ENCODE measurements at regions not wholly inside any gene's neighbourhood (a gene's known extent, or its start where the extent isn't known, plus 50 kb on each side); places are given as distances from the start of the nearest gene placed in this dataset.
A peak's percentile ranks its signal among the peaks of the same experiment; 100 is the strongest.

- DNase-seq (ENCODE audit: low read depth) = peak; percentile 12
Measured at GRCh38 chr5:167998148-167998767, 293.2 kb upstream of the WWC1 start.

- no peak for DNase-seq (ENCODE audit: low read depth)
Measured at GRCh38 chr5:167999182-167999581, 292.3 kb upstream of the WWC1 start.

GRCh38 chr5:168001318-168001717, 290.1 kb upstream of the WWC1 start:
- no peak for DNase-seq (ENCODE audit: low read depth)

- no peak for DNase-seq (ENCODE audit: low read depth)
Measured at GRCh38 chr5:168002116-168002515, 289.3 kb upstream of the WWC1 start.

- peak; percentile 20 for DNase-seq (ENCODE audit: low read depth)
Measured at GRCh38 chr5:168005093-168005492, 286.4 kb upstream of the WWC1 start.

- DNase-seq (ENCODE audit: low read depth) = no peak
Measured at GRCh38 chr5:168005936-168006335, 285.5 kb upstream of the WWC1 start.

GRCh38 chr5:168006456-168007130, 284.9 kb upstream of the WWC1 start:
- no peak for DNase-seq (ENCODE audit: low read depth)

GRCh38 chr5:168007286-168007685, 284.2 kb upstream of the WWC1 start:
- no peak for DNase-seq (ENCODE audit: low read depth)

- no peak for DNase-seq (ENCODE audit: low read depth)
Measured at GRCh38 chr5:168008555-168008954, 282.9 kb upstream of the WWC1 start.

GRCh38 chr5:168011096-168011495, 280.3 kb upstream of the WWC1 start:
- DNase-seq (ENCODE audit: low read depth) = no peak

- no peak for DNase-seq (ENCODE audit: low read depth)
Measured at GRCh38 chr5:168012006-168012405, 279.4 kb upstream of the WWC1 start.

- DNase-seq (ENCODE audit: low read depth) = no peak
Measured at GRCh38 chr5:168013546-168013945, 277.9 kb upstream of the WWC1 start.

- no peak for DNase-seq (ENCODE audit: low read depth)
Measured at GRCh38 chr5:168014433-168015123, 276.9 kb upstream of the WWC1 start.

- DNase-seq (ENCODE audit: low read depth) = peak; percentile 20
Measured at GRCh38 chr5:168015506-168015905, 275.9 kb upstream of the WWC1 start.

GRCh38 chr5:168017313-168017712, 274.1 kb upstream of the WWC1 start:
- DNase-seq (ENCODE audit: low read depth) = no peak

- no peak for DNase-seq (ENCODE audit: low read depth)
Measured at GRCh38 chr5:168019143-168019542, 272.3 kb upstream of the WWC1 start.

GRCh38 chr5:168020542-168021294, 270.7 kb upstream of the WWC1 start:
- DNase-seq (ENCODE audit: low read depth) = no peak

GRCh38 chr5:168022446-168023169, 268.8 kb upstream of the WWC1 start:
- DNase-seq (ENCODE audit: low read depth) = no peak

GRCh38 chr5:168023191-168023590, 268.3 kb upstream of the WWC1 start:
- DNase-seq (ENCODE audit: low read depth) = no peak

- DNase-seq (ENCODE audit: low read depth) = no peak
Measured at GRCh38 chr5:168024306-168024705, 267.1 kb upstream of the WWC1 start.

- DNase-seq (ENCODE audit: low read depth) = no peak
Measured at GRCh38 chr5:168027007-168027406, 264.4 kb upstream of the WWC1 start.

GRCh38 chr5:168030912-168031311, 260.5 kb upstream of the WWC1 start:
- DNase-seq (ENCODE audit: low read depth) = no peak
